Osteoblast (primary cell): ENCODE measurements at regions not wholly inside any gene's neighbourhood (a gene's known extent, or its start where the extent isn't known, plus 50 kb on each side); places are given as distances from the start of the nearest gene placed in this dataset.
"Not testable (repeated sequence)": the region's sequence is repeated elsewhere in the genome, so short reads cannot be mapped to it uniquely, and the experiment has no call there.

Experiments used
- DNase-seq: peaks from one replicate; pipeline ENCODE4 v3.0.0; 2011; ENCODE audit warnings: low spot score, mixed read lengths; ENCODE audit not compliant: insufficient read length; ENCODE audit errors: missing footprints
- H2AFZ ChIP-seq: 2 replicates; pipeline ENCODE4 v1.6.0; 2011; ENCODE audit warnings: mild to moderate bottlenecking, low read length
- H3K27ac ChIP-seq: 2 replicates; pipeline ENCODE4 v1.5.1; 2011; ENCODE audit warnings: mild to moderate bottlenecking, low read depth, low read length, moderate library complexity
- H3K27me3 ChIP-seq: 2 replicates; pipeline ENCODE4 v1.6.0; 2012; ENCODE audit warnings: mild to moderate bottlenecking, control low read depth, inconsistent platforms, low read length, moderate library complexity; ENCODE audit not compliant: insufficient read depth
- H3K36me3 ChIP-seq: 2 replicates; pipeline ENCODE4 v1.5.1; 2011; ENCODE audit warnings: mild to moderate bottlenecking, low read length, control low read depth, moderate library complexity; ENCODE audit not compliant: insufficient read depth
- H3K4me1 ChIP-seq: 2 replicates; pipeline ENCODE4 v1.5.1; 2011; ENCODE audit warnings: mild to moderate bottlenecking, low read length, control low read depth, moderate library complexity; ENCODE audit not compliant: insufficient read depth
- H3K4me2 ChIP-seq: 2 replicates; pipeline ENCODE4 v1.6.0; 2011; ENCODE audit warnings: mild to moderate bottlenecking, low read length; ENCODE audit not compliant: insufficient read depth
- H3K4me3 ChIP-seq: fragments of 200-600 bp; sonication (generic); 3 replicates; pipeline ENCODE4 v1.5.1; 2012; ENCODE audit warnings: mild to moderate bottlenecking, low read length, inconsistent platforms; ENCODE audit not compliant: insufficient read depth
- H3K79me2 ChIP-seq: 2 replicates; pipeline ENCODE4 v1.6.0; 2012; ENCODE audit warnings: mild to moderate bottlenecking, low read length, control low read depth, inconsistent platforms; ENCODE audit not compliant: insufficient read depth
- H3K9me3 ChIP-seq: 2 replicates; pipeline ENCODE4 v1.5.1; 2011; ENCODE audit warnings: low read depth, low read length, control low read depth
- H4K20me1 ChIP-seq: 2 replicates; pipeline ENCODE4 v1.6.0; 2012; ENCODE audit warnings: mild to moderate bottlenecking, low read length, control low read depth; ENCODE audit not compliant: insufficient read depth

GRCh38 chr2:87568554-87569278, 179.2 kb upstream of the PLGLB2 start:
- H3K27ac ChIP-seq, H3K9me3 ChIP-seq, H3K27me3 ChIP-seq, H3K4me3 ChIP-seq, H2AFZ ChIP-seq, H3K4me2 ChIP-seq, H3K36me3 ChIP-seq, H4K20me1 ChIP-seq, H3K4me1 ChIP-seq, DNase-seq, H3K79me2 ChIP-seq: not testable (repeated sequence)

GRCh38 chr2:87569689-87570397, 178.0 kb upstream of the PLGLB2 start:
- not testable (repeated sequence) for H3K36me3 ChIP-seq, H3K9me3 ChIP-seq, H3K4me2 ChIP-seq, H3K79me2 ChIP-seq, H3K4me3 ChIP-seq, H3K27me3 ChIP-seq, H4K20me1 ChIP-seq, H3K4me1 ChIP-seq, H2AFZ ChIP-seq, H3K27ac ChIP-seq
- peak; percentile 61 for DNase-seq

GRCh38 chr2:87571889-87572465, 175.9 kb upstream of the PLGLB2 start:
- not testable (repeated sequence) for H2AFZ ChIP-seq, H4K20me1 ChIP-seq, H3K9me3 ChIP-seq, H3K27ac ChIP-seq, H3K36me3 ChIP-seq, H3K4me1 ChIP-seq, H3K79me2 ChIP-seq, DNase-seq, H3K4me2 ChIP-seq, H3K27me3 ChIP-seq, H3K4me3 ChIP-seq

- not testable (repeated sequence) for H3K4me3 ChIP-seq
These were observed 175.0 kb upstream of the PLGLB2 start for GRCh38 chr2:87572906-87573305.

GRCh38 chr2:87573386-87574192, 174.3 kb upstream of the PLGLB2 start:
- H3K36me3 ChIP-seq, DNase-seq, H3K27ac ChIP-seq, H3K27me3 ChIP-seq, H3K4me2 ChIP-seq, H3K9me3 ChIP-seq, H3K4me1 ChIP-seq, H3K79me2 ChIP-seq, H4K20me1 ChIP-seq, H3K4me3 ChIP-seq, H2AFZ ChIP-seq: not testable (repeated sequence)

More at GRCh38 chr2:87572906-87573305, 175.0 kb upstream of the PLGLB2 start:
- H2AFZ ChIP-seq, H3K27me3 ChIP-seq, H3K79me2 ChIP-seq, H3K27ac ChIP-seq, H3K4me1 ChIP-seq, H3K4me2 ChIP-seq, DNase-seq, H3K9me3 ChIP-seq, H4K20me1 ChIP-seq, H3K36me3 ChIP-seq: not testable (repeated sequence)

- H3K79me2 ChIP-seq, H3K4me1 ChIP-seq, H2AFZ ChIP-seq, H3K4me3 ChIP-seq, H3K9me3 ChIP-seq, DNase-seq, H3K27me3 ChIP-seq, H4K20me1 ChIP-seq, H3K4me2 ChIP-seq, H3K27ac ChIP-seq, H3K36me3 ChIP-seq: not testable (repeated sequence)
These were observed 173.4 kb upstream of the PLGLB2 start for GRCh38 chr2:87574193-87575119.

- not testable (repeated sequence) for DNase-seq, H3K4me3 ChIP-seq, H3K27ac ChIP-seq, H3K27me3 ChIP-seq, H3K36me3 ChIP-seq, H3K79me2 ChIP-seq, H2AFZ ChIP-seq, H3K4me2 ChIP-seq, H4K20me1 ChIP-seq, H3K4me1 ChIP-seq, H3K9me3 ChIP-seq
These were observed 172.7 kb upstream of the PLGLB2 start for GRCh38 chr2:87575138-87575537.

GRCh38 chr2:87577358-87577757, 170.5 kb upstream of the PLGLB2 start:
- not testable (repeated sequence) for H3K4me3 ChIP-seq, H3K9me3 ChIP-seq, H3K27me3 ChIP-seq, H3K36me3 ChIP-seq, H2AFZ ChIP-seq, DNase-seq, H3K4me1 ChIP-seq, H3K79me2 ChIP-seq, H4K20me1 ChIP-seq, H3K4me2 ChIP-seq, H3K27ac ChIP-seq
